ENCODE measurements at regions not wholly inside any gene's neighbourhood (a gene's known extent, or its start where the extent isn't known, plus 50 kb on each side); places are given as distances from the start of the nearest gene placed in this dataset.

- peaks cover 0 to 8% of the 10 kb centered on the region in 2 donors for H3K9me3 ChIP-seq (ENCODE audit: control insufficient read depth in 1 of 2, low read length in 2 of 2)
- H3K4me1 ChIP-seq (ENCODE audit: control insufficient read depth in 1 of 2, insufficient read depth in 2 of 2, low read length in 2 of 2): peaks cover 0 to 8% of the 10 kb centered on the region in 2 donors
- H3K36me3 ChIP-seq (ENCODE audit: control insufficient read depth in 1 of 2, insufficient read depth in 2 of 2, low read length in 2 of 2): no peaks in the 10 kb centered on the region
- H3K27ac ChIP-seq (ENCODE audit: low read length): no peak overlapping the region
- no peak overlapping the region for H3K4me3 ChIP-seq (ENCODE audit: low read depth in 1 of 2, low read length in 2 of 2)
- no peaks in the 10 kb centered on the region for H3K27me3 ChIP-seq (ENCODE audit: low read depth, low read length)
Observed at GRCh38 chr5:131064669-131065371, 100.2 kb downstream of the HINT1 start.

- Histone ChIP-seq H3K36me3 (ENCODE audit: control insufficient read depth in 1 of 2, insufficient read depth in 2 of 2, low read length in 2 of 2) (no peaks in the 10 kb centered on the region), H3K9me3 (ENCODE audit: control insufficient read depth in 1 of 2, low read length in 2 of 2) (peaks cover 0 to 4% of the 10 kb centered on the region in 2 donors), H3K4me3 (ENCODE audit: low read depth in 1 of 2, low read length in 2 of 2) (no peak overlapping the region), H3K27ac (ENCODE audit: low read length) (no peak overlapping the region), H3K4me1 (ENCODE audit: control insufficient read depth in 1 of 2, insufficient read depth in 2 of 2, low read length in 2 of 2) (no peaks in the 10 kb centered on the region), H3K27me3 (ENCODE audit: low read depth, low read length) (no peaks in the 10 kb centered on the region)
Observed at GRCh38 chr5:131042021-131042789, 122.9 kb downstream of the HINT1 start.

GRCh38 chr5:131023498-131023865 lies 141.6 kb downstream of the HINT1 start:
- no peaks in the 10 kb centered on the region for H3K4me1 ChIP-seq (ENCODE audit: control insufficient read depth in 1 of 2, insufficient read depth in 2 of 2, low read length in 2 of 2)
- H3K9me3 ChIP-seq (ENCODE audit: control insufficient read depth in 1 of 2, low read length in 2 of 2): peaks cover 0 to 2% of the 10 kb centered on the region in 2 donors
- no peak overlapping the region for H3K27ac ChIP-seq (ENCODE audit: low read length)
- H3K4me3 ChIP-seq (ENCODE audit: low read depth in 1 of 2, low read length in 2 of 2): no peak overlapping the region
- no peaks in the 10 kb centered on the region for H3K27me3 ChIP-seq (ENCODE audit: low read depth, low read length)
- H3K36me3 ChIP-seq (ENCODE audit: control insufficient read depth in 1 of 2, insufficient read depth in 2 of 2, low read length in 2 of 2): no peaks in the 10 kb centered on the region

- Histone ChIP-seq H3K36me3 (ENCODE audit: control insufficient read depth in 1 of 2, insufficient read depth in 2 of 2, low read length in 2 of 2) (no peaks in the 10 kb centered on the region), H3K27me3 (ENCODE audit: low read depth, low read length) (no peaks in the 10 kb centered on the region), H3K27ac (ENCODE audit: low read length) (no peak overlapping the region), H3K4me1 (ENCODE audit: control insufficient read depth in 1 of 2, insufficient read depth in 2 of 2, low read length in 2 of 2) (no peaks in the 10 kb centered on the region), H3K9me3 (ENCODE audit: control insufficient read depth in 1 of 2, low read length in 2 of 2) (peaks cover 0 to 2% of the 10 kb centered on the region in 2 donors), H3K4me3 (ENCODE audit: low read depth in 1 of 2, low read length in 2 of 2) (no peak overlapping the region)
Observed at GRCh38 chr5:131022811-131023497, 142.1 kb downstream of the HINT1 start.

GRCh38 chr5:131021646-131022045 lies 143.4 kb downstream of the HINT1 start:
- no peak overlapping the region for H3K27ac ChIP-seq (ENCODE audit: low read length)
- H3K27me3 ChIP-seq (ENCODE audit: low read depth, low read length): no peaks in the 10 kb centered on the region
- peaks cover 0 to 2% of the 10 kb centered on the region in 2 donors for H3K9me3 ChIP-seq (ENCODE audit: control insufficient read depth in 1 of 2, low read length in 2 of 2)
- H3K36me3 ChIP-seq (ENCODE audit: control insufficient read depth in 1 of 2, insufficient read depth in 2 of 2, low read length in 2 of 2): no peaks in the 10 kb centered on the region
- no peaks in the 10 kb centered on the region for H3K4me1 ChIP-seq (ENCODE audit: control insufficient read depth in 1 of 2, insufficient read depth in 2 of 2, low read length in 2 of 2)
- no peak overlapping the region for H3K4me3 ChIP-seq (ENCODE audit: low read depth in 1 of 2, low read length in 2 of 2)

GRCh38 chr5:131019601-131020315 lies 145.3 kb downstream of the HINT1 start:
- Histone ChIP-seq H3K4me3 (ENCODE audit: low read depth in 1 of 2, low read length in 2 of 2) (no peak overlapping the region), H3K9me3 (ENCODE audit: control insufficient read depth in 1 of 2, low read length in 2 of 2) (no peaks in the 10 kb centered on the region), H3K36me3 (ENCODE audit: control insufficient read depth in 1 of 2, insufficient read depth in 2 of 2, low read length in 2 of 2) (no peaks in the 10 kb centered on the region), H3K4me1 (ENCODE audit: control insufficient read depth in 1 of 2, insufficient read depth in 2 of 2, low read length in 2 of 2) (no peaks in the 10 kb centered on the region), H3K27me3 (ENCODE audit: low read depth, low read length) (no peaks in the 10 kb centered on the region), H3K27ac (ENCODE audit: low read length) (no peak overlapping the region)

GRCh38 chr5:131019111-131019510 lies 145.9 kb downstream of the HINT1 start:
- Histone ChIP-seq H3K4me3 (ENCODE audit: low read depth in 1 of 2, low read length in 2 of 2) (no peak overlapping the region), H3K9me3 (ENCODE audit: control insufficient read depth in 1 of 2, low read length in 2 of 2) (no peaks in the 10 kb centered on the region), H3K27ac (ENCODE audit: low read length) (no peak overlapping the region), H3K4me1 (ENCODE audit: control insufficient read depth in 1 of 2, insufficient read depth in 2 of 2, low read length in 2 of 2) (no peaks in the 10 kb centered on the region), H3K36me3 (ENCODE audit: control insufficient read depth in 1 of 2, insufficient read depth in 2 of 2, low read length in 2 of 2) (no peaks in the 10 kb centered on the region), H3K27me3 (ENCODE audit: low read depth, low read length) (no peaks in the 10 kb centered on the region)

- Histone ChIP-seq H3K9me3 (ENCODE audit: control insufficient read depth in 1 of 2, low read length in 2 of 2) (peaks cover 0 to 3% of the 10 kb centered on the region in 2 donors), H3K4me1 (ENCODE audit: control insufficient read depth in 1 of 2, insufficient read depth in 2 of 2, low read length in 2 of 2) (no peaks in the 10 kb centered on the region)
Observed at GRCh38 chr5:131008329-131008728, 156.7 kb downstream of the HINT1 start.

GRCh38 chr5:131005963-131006684 lies 158.9 kb downstream of the HINT1 start:
- H3K27ac ChIP-seq (ENCODE audit: low read length): no peak overlapping the region
- no peaks in the 10 kb centered on the region for H3K36me3 ChIP-seq (ENCODE audit: control insufficient read depth in 1 of 2, insufficient read depth in 2 of 2, low read length in 2 of 2)
- peaks cover 0 to 3% of the 10 kb centered on the region in 2 donors for H3K9me3 ChIP-seq (ENCODE audit: control insufficient read depth in 1 of 2, low read length in 2 of 2)
- no peak overlapping the region for H3K4me3 ChIP-seq (ENCODE audit: low read depth in 1 of 2, low read length in 2 of 2)
- no peaks in the 10 kb centered on the region for H3K4me1 ChIP-seq (ENCODE audit: control insufficient read depth in 1 of 2, insufficient read depth in 2 of 2, low read length in 2 of 2)
- H3K27me3 ChIP-seq (ENCODE audit: low read depth, low read length): no peaks in the 10 kb centered on the region

More at GRCh38 chr5:131008329-131008728, 156.7 kb downstream of the HINT1 start:
- Histone ChIP-seq H3K4me3 (ENCODE audit: low read depth in 1 of 2, low read length in 2 of 2) (no peak overlapping the region), H3K27me3 (ENCODE audit: low read depth, low read length) (no peaks in the 10 kb centered on the region), H3K36me3 (ENCODE audit: control insufficient read depth in 1 of 2, insufficient read depth in 2 of 2, low read length in 2 of 2) (no peaks in the 10 kb centered on the region), H3K27ac (ENCODE audit: low read length) (no peak overlapping the region)

- Histone ChIP-seq H3K9me3 (ENCODE audit: control insufficient read depth in 1 of 2, low read length in 2 of 2) (no peaks in the 10 kb centered on the region), H3K27me3 (ENCODE audit: low read depth, low read length) (no peaks in the 10 kb centered on the region), H3K4me1 (ENCODE audit: control insufficient read depth in 1 of 2, insufficient read depth in 2 of 2, low read length in 2 of 2) (no peaks in the 10 kb centered on the region), H3K4me3 (ENCODE audit: low read depth in 1 of 2, low read length in 2 of 2) (no peak overlapping the region), H3K27ac (ENCODE audit: low read length) (no peak overlapping the region), H3K36me3 (ENCODE audit: control insufficient read depth in 1 of 2, insufficient read depth in 2 of 2, low read length in 2 of 2) (no peaks in the 10 kb centered on the region)
Observed at GRCh38 chr5:131001507-131001906, 163.5 kb downstream of the HINT1 start.
